COLO668 (cell line): ENCODE measurements at regions not wholly inside any gene's neighbourhood (a gene's known extent, or its start where the extent isn't known, plus 50 kb on each side); places are given as distances from the start of the nearest gene placed in this dataset.
"Not testable (repeated sequence)": the region's sequence is repeated elsewhere in the genome, so short reads cannot be mapped to it uniquely, and the experiment has no call there.

ENCODE experiments used
- DNase-seq: peaks from one replicate; lab custom pipeline; 2025; ENCODE audit not compliant: unreplicated experiment; lab: John Stamatoyannopoulos, UW

DNA sequence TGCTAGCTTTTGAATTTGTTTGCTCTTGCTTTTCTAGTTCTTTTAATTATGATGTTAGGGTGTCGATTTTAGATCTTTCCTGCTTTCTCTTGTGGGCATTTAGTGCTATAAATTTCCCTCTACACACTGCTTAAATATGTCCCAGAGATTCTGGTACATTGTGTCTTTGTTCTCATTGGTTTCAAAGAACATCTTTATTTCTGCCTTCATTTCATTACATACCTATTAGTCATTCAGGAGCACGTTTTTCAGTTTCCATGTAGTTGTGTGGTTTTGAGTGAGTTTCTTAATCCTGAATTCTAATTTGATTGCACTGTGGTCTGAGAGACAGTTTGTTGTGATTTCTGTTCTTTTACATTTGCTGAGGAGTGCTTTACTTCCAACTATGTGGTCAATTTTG, 51.2 kb upstream of the MB21D2 start:
- DNase-seq: not testable (repeated sequence)

GRCh38 chr3:192980632-192981031, 63.0 kb upstream of the MB21D2 start:
- DNase-seq: no peak

DNA sequence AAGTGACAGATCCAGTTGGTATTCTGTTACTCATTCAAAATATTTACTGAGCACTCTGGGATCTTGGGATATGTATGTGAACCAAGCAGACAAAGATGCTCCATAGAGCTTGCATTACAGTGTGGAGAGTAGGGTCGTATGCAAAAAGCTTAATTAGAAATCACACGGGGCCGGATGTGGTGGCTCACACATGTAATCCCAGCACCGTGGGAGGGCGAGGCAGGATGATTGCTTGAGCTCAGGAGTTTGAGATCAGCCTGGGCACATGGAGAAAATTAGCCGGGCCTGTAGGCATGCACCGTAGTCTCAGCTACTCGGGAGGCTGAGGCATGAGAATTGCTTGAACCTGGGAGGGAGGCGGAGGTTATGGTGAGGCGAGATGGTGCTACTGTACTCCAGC, 68.7 kb upstream of the MB21D2 start:
- no peak for DNase-seq

GRCh38 chr3:192991356-192991755, 73.7 kb upstream of the MB21D2 start:
- DNase-seq: no peak

- DNase-seq: no peak
These were observed 74.7 kb upstream of the MB21D2 start for GRCh38 chr3:192992361-192992760.

DNA sequence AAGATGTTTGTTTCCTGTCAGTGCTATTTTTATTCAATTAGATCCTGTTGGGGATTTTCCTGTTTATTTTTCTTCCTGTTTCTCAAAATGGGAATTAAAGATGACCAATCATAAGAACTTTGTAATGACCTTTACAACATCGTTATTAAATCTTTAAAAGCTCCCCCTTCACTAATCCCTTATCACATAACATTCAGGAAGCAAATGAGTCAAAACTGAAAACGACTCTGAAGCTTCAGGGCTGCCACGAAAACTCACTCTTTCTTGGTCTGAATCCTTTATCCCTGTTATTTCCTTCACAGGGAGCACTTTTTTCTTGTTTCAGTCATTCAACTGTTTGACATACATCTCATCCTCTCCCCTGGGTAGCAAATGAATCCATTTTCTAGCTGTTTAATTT, 75.8 kb upstream of the MB21D2 start:
- no peak for DNase-seq

DNA sequence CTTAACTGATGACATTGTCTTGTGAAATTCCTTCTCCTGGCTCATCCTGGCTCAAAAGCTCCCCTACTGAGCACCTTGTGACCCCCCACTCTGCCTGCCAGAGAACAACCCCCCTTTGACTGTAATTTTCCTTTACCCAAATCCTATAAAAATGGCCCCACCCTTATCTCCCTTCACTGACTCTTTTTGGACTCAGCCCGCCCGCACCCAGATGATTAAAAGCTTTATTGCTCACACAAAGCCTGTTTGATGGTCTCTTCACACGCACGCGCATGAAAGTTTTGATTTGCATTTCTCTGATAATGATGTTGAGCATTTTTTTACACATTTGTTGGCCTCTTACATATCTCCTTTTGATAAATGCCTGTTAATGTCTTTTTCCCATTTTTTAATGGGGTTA, 83.5 kb upstream of the MB21D2 start:
- DNase-seq: not testable (repeated sequence)

DNA sequence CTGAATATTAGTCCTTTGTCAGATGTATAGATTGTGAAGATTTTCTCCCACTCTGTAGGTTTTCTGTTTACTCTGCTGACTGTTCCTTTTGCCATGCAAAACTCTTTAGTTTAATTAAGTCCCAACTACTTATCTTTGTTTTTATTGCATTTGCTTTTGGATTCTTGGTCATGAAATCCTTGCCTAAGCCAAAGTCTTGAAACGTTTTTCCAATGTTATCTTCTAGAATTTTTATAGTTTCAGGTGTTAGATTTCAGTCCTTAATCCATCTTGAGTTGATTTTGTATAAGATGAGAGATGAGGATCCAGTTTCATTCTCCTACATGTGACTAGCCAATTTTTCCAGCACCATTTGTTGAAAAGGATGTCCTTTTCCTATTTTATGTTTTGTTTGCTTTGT, 86.0 kb upstream of the MB21D2 start:
- DNase-seq: not testable (repeated sequence)

DNA sequence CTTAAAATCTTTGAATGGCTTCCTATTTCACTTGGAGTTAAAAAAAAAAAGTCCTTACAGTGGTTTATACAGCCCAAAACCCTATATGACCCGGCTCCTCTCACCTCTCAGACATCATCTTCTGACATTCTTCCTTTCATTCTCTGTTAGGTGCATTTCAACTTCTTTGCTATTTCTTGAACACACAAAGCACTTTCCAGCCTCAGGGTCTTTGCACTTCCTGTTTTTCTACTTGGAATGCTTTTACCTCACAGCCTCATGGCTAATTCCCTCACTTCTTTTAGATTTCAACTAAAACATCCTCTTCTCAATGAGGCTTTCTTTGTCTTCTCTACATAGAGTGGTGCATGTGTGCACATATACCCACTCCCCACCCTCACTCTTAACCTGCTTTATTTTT, 91.0 kb upstream of the MB21D2 start:
- no peak for DNase-seq

GRCh38 chr3:193010191-193010590, 92.5 kb upstream of the MB21D2 start:
- DNase-seq: no peak

DNA sequence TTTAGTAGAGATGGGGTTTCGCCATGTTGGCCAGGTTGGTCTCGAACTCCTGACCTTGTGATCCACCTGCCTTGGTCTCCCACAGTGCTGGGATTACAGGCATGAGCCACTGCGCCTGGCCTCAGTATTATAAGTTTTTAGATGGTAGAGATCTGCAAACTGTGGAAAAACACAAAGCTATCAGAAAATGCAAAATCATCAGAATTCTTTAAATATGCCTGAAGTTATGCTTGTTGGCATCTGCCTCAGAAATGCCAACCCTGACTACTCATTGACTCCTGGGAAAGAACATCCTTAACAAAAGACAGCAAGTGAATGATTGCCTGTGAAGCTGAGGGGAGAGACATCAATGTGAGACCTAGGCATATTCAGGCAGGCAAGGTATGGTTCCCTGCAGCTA, 94.3 kb upstream of the MB21D2 start:
- DNase-seq: no peak

DNA sequence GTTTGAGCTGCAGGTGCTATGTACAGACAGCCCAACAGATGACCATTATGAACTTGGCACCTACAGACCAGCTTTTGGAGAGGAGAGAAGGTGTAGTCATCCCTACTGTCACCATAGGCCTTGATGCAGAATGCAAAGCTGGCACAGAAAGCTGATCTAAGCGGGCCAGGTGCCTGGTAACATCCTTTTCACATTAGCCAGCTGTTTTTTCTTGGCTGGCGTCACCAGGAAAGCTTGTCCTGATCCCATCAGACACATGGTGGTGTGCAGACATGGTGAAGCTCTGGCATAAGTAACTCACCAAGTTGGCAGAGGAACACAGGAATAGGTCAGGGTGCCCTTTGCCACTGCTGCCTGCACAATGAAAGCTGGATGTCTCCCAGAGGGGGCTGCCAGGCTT, 97.2 kb upstream of the MB21D2 start:
- no peak for DNase-seq

DNA sequence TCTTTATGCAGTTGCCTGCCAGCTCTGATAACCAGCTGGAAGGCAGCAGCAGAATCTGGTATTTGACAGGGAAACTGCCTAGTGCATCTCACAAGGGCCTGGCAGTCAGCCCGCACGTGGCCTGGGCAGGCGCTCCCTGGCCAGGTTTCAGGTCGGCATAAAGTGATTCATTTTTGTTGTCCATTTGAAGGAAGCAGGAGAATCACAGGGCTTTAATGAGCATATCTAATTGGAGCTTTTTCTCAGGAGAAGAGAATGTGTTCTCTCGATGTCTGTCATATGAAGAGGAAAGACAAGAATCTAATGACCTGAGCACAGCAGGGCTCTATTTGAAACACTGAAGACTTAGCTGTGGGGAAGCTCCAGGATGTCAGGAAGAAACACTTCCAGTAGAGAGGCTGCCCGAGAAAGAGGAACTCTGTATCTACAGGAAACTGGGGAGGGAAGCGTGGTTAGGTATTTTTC, 98.8 kb upstream of the MB21D2 start:
- no peak for DNase-seq

DNA sequence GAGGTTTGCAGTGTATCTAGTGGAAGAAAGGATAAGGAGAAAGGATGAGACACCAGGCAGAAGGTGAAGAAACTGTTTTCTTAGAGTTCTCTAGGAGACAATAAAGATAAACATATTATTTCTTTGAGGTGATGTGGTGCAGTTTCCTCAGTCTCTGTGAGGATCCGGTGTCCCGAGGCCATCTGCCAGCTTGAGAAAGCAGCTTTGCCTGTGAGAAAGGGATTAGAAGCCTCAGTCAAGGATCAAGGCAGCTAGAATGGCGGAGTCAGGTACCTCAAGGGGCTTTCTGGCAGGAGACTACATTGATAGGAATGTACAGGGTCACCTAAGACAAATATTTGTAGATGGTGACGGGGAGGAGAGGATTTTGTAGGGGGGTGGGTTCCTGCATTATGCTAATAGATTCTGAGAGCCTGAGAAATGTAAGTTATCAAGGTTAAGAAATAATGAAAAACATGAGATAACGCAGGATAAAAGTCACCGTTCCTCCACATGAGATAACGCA, 103.9 kb upstream of the MB21D2 start:
- DNase-seq: no peak

DNA sequence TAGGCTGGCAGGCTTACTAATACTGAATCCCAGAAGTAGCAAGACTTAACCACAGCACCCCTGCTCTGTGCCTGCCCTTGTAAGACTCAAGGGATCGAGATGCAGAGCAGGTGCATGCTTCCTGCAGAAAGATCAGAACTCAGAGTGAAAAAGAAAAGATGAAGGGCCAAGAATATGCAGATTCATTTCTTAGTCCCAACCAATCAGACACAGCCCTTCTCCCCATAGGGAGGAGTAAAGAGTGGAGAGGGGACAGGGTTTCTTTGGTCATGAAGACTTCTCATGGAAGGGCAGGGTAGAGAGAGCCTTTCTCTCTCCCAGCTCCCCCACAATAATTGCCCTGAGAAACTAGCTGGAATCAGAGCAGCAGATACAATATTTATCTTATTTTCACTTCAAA, 105.6 kb upstream of the MB21D2 start:
- no peak for DNase-seq

- DNase-seq: no peak
These were observed 110.6 kb upstream of the MB21D2 start for GRCh38 chr3:193028258-193028657.

GRCh38 chr3:193029800-193030199, 112.1 kb upstream of the MB21D2 start:
- no peak for DNase-seq

DNA sequence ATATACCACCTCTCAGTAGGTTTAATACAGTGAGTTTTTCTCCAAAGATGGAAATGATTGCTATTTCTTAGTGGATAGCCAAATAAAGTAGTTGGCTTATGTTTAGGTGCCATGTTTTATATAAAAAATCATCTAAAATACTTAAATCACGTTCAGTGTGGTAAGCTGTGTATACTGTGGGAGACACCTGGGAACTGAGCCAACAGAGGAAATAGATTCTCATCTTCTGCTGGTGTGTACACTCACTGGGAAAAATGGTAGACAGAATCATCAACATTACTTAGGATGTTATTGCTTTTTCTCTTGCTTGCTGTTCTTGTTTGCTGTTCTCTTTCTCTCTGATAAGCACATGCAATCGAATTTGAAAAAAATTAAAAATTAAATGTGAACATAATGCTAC, 112.6 kb upstream of the MB21D2 start:
- DNase-seq: peak; percentile 1

- no peak for DNase-seq
These were observed 114.3 kb upstream of the MB21D2 start for GRCh38 chr3:193031911-193032310.

DNA sequence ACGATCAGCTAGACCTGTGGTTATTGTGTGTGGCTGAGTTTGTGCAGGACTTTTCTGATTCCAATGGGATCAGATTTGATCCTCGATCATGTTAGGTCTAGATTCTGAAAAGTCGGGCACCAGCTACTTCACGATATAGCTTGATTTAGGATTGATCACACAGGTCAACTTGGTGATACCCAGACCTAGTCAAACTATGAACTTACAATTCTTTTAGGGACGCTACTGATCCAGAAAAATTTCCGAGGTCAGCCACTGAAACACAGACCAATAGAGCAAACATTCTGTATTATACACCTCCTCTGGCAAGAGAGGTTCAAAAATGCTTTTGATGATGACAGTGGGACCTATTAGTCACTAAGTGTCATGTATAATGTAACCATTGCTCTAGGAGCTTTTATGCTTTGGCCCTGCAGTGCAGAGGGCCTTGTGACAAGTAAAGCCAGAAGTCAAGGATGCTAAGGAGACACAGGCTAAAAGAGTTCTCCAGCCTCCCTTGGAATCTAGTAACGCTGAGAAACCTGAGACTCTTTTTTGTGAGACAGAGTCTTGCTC, 115.6 kb upstream of the MB21D2 start:
- DNase-seq: no peak

DNA sequence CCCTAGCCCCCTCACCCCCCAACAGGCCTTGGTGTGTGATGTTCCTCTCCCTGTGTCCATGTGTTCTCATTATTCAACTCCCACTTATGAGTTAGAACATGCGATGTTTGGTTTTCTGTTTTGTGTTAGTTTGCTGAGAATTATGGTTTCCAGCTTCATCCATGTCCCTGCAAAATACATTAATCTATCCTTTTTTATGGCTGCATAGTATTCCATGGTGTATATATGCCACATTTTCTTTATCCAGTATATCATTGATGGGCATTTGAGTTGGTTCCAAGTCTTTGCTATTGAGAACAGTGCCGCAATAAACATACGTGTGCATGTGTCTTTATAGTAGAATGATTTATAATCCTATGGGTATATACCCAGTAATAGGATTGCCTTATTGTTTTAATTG, 120.2 kb upstream of the MB21D2 start:
- DNase-seq: not testable (repeated sequence)

DNA sequence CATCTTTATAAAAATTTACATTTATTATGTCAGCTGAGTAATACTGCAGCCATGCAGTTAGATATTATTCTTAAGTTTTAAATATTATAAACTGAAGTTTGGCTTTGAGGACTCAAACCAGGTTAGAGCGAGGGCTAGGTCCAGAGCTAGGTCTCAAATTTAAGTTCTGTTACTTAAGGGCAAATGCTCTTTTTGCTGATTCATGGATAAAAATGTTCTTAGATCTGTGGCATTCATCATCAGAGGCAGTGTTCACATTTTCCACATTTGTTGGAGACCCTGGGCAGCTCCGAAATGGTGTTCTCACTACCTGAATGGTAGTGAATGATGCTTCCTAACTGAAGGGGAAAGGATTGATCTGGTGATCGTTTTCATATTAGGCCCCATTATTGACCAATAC, 121.4 kb upstream of the MB21D2 start:
- no peak for DNase-seq
